ENCODE measurements at regions not wholly inside any gene's neighbourhood (a gene's known extent, or its start where the extent isn't known, plus 50 kb on each side); places are given as distances from the start of the nearest gene placed in this dataset.

- no peak overlapping the region for H3K27ac ChIP-seq (replicated peaks)
- no peak for DNase-seq (ENCODE audit: low read depth in 1 of 2, low spot score in 1 of 2)
- TF ChIP-seq POLR2AphosphoS5 (IDR thresholded peaks at IDR 0.05; ENCODE audit: low read depth) (no peak), CTCF (IDR thresholded peaks at IDR 0.05; ENCODE audit: insufficient read depth, low read length) (no peak), REST (IDR thresholded peaks at IDR 0.05; ENCODE audit: insufficient replicate concordance, low read depth) (no peak), SPI1 (IDR thresholded peaks at IDR 0.05; ENCODE audit: borderline replicate concordance, low read depth) (no peak), GABPA (IDR thresholded peaks at IDR 0.05; ENCODE audit: low read depth) (no peak)
- no peaks in the 10 kb centered on the region for H3K27me3 ChIP-seq (ENCODE audit: insufficient read depth, poor library complexity, severe bottlenecking)
- H3K4me3 ChIP-seq (replicated peaks; ENCODE audit: insufficient read depth, low read length): no peak overlapping the region
Measured at GRCh38 chr14:98474900-98475299, 797.1 kb downstream of the BCL11B start.

- no peak for DNase-seq (ENCODE audit: low read depth in 1 of 2, low spot score in 1 of 2)
- Histone ChIP-seq H3K27me3 (ENCODE audit: insufficient read depth, poor library complexity, severe bottlenecking) (no peaks in the 10 kb centered on the region), H3K4me3 (replicated peaks; ENCODE audit: insufficient read depth, low read length) (no peak overlapping the region), H3K27ac (replicated peaks) (no peak overlapping the region)
- TF ChIP-seq CTCF (IDR thresholded peaks at IDR 0.05; ENCODE audit: insufficient read depth, low read length) (no peak), SPI1 (IDR thresholded peaks at IDR 0.05; ENCODE audit: borderline replicate concordance, low read depth) (no peak), GABPA (IDR thresholded peaks at IDR 0.05; ENCODE audit: low read depth) (no peak), REST (IDR thresholded peaks at IDR 0.05; ENCODE audit: insufficient replicate concordance, low read depth) (no peak), POLR2AphosphoS5 (IDR thresholded peaks at IDR 0.05; ENCODE audit: low read depth) (no peak)
Measured at GRCh38 chr14:98477935-98478334, 794.1 kb downstream of the BCL11B start.

GRCh38 chr14:98489115-98489514, 782.9 kb downstream of the BCL11B start:
- TF ChIP-seq POLR2AphosphoS5 (IDR thresholded peaks at IDR 0.05; ENCODE audit: low read depth) (no peak), SPI1 (IDR thresholded peaks at IDR 0.05; ENCODE audit: borderline replicate concordance, low read depth) (no peak), CTCF (IDR thresholded peaks at IDR 0.05; ENCODE audit: insufficient read depth, low read length) (no peak), GABPA (IDR thresholded peaks at IDR 0.05; ENCODE audit: low read depth) (no peak)
- DNase-seq (ENCODE audit: low read depth in 1 of 2, low spot score in 1 of 2): no peak
- Histone ChIP-seq H3K4me3 (replicated peaks; ENCODE audit: insufficient read depth, low read length) (no peak overlapping the region), H3K27ac (replicated peaks) (no peak overlapping the region), H3K27me3 (ENCODE audit: insufficient read depth, poor library complexity, severe bottlenecking) (no peaks in the 10 kb centered on the region)

- TF ChIP-seq REST (IDR thresholded peaks at IDR 0.05; ENCODE audit: insufficient replicate concordance, low read depth): no peak
- no peak for TF ChIP-seq POLR2AphosphoS5 (IDR thresholded peaks at IDR 0.05; ENCODE audit: low read depth)
- TF ChIP-seq SPI1 (IDR thresholded peaks at IDR 0.05; ENCODE audit: borderline replicate concordance, low read depth): no peak
- TF ChIP-seq GABPA (IDR thresholded peaks at IDR 0.05; ENCODE audit: low read depth): no peak
- no peak for TF ChIP-seq CTCF (IDR thresholded peaks at IDR 0.05; ENCODE audit: insufficient read depth, low read length)
- no peak overlapping the region for H3K27ac ChIP-seq (replicated peaks)
- H3K4me3 ChIP-seq (replicated peaks; ENCODE audit: insufficient read depth, low read length): no peak overlapping the region
- no peak for DNase-seq (ENCODE audit: low read depth in 1 of 2, low spot score in 1 of 2)
- H3K27me3 ChIP-seq (ENCODE audit: insufficient read depth, poor library complexity, severe bottlenecking): no peaks in the 10 kb centered on the region
Measured at GRCh38 chr14:98494582-98494981, 777.4 kb downstream of the BCL11B start.
